H1 (cell line): ENCODE measurements at regions not wholly inside any gene's neighbourhood (a gene's known extent, or its start where the extent isn't known, plus 50 kb on each side); places are given as distances from the start of the nearest gene placed in this dataset.

ENCODE experiments used
- SIX5 ChIP-seq: IDR thresholded peaks from 2 replicates; pipeline ENCODE4 v1.6.1; 2011; ENCODE audit warnings: mild to moderate bottlenecking, low read depth, low read length

- no peak for TF ChIP-seq SIX5
- TF ChIP-seq, all 59 proteins: peak for 3
Measured at GRCh38 chr10:131670341-131670740, 230.5 kb upstream of the PPP2R2D start (continued).
